Dermis blood vessel endothelial cell (primary cell): ENCODE measurements at regions not wholly inside any gene's neighbourhood (a gene's known extent, or its start where the extent isn't known, plus 50 kb on each side); places are given as distances from the start of the nearest gene placed in this dataset.
"Not testable (repeated sequence)": the region's sequence is repeated elsewhere in the genome, so short reads cannot be mapped to it uniquely, and the experiment has no call there.

ENCODE experiments used
- DNase-seq: peaks from one replicate; pipeline ENCODE4 v3.0.0; 2010

DNA sequence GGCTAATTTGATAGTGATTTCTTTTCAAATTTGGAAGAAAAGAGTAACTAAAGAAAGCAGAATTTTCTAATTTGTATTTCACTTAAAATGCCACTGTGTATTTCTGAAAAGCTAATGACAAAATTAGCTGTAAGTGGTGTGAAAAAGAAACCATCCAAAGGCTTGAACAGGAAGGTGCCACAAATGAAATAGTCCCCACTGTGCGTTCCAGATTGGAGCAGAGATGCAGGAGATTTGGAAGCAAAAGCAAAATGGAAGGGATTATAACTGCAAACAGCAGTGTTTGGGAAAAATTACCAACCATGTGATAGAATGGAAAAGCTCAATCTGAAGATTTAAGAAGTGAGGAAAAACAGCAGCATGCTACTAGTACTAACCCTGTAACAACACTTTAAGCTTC lies 498.7 kb downstream of the SUCLG1 start:
- DNase-seq: no peak

- no peak for DNase-seq
Measured at GRCh38 chr2:83959266-83959665, 499.8 kb downstream of the SUCLG1 start.

DNA sequence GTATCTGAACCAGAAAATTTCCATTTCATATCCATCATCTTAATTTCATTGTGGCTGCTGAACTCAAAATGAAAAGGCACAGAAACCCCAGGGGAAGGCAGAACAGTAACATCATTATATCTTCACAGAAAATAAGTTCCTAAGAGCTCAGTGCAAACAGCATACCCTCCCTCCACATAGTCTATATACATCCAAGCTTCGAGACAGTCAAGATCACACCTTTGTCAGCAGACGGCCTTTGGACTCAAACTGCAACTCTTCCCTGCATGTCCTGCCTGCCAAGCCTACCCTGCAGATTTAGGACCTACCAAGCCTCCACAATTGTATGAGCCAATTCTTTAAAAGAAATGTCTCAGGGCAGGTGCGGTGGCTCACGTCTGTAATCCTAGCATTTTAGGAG lies 502.1 kb downstream of the SUCLG1 start:
- no peak for DNase-seq

GRCh38 chr2:83953697-83954096 lies 505.4 kb downstream of the SUCLG1 start:
- no peak for DNase-seq

- no peak for DNase-seq
Measured at GRCh38 chr2:83951378-83951947, 507.6 kb downstream of the SUCLG1 start.

DNA sequence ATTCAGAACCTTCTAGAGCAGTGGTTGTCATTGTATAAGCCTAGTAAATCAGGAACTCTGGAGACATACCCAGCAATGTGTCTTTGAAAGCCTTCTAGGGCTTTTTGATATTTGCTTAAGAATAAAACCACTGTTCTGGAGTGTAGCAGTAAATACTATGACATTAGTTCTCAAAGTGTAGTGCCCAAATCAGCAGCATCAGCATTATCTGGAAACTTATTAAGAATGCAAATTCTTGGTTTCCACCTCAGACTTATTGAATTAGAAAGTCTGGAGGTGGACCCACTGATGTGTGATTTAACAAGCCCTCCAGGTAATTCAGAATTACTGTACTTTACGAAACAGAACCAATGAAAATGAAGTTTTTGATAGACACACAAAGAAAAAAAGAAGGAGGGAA lies 509.7 kb downstream of the SUCLG1 start:
- no peak for DNase-seq

DNA sequence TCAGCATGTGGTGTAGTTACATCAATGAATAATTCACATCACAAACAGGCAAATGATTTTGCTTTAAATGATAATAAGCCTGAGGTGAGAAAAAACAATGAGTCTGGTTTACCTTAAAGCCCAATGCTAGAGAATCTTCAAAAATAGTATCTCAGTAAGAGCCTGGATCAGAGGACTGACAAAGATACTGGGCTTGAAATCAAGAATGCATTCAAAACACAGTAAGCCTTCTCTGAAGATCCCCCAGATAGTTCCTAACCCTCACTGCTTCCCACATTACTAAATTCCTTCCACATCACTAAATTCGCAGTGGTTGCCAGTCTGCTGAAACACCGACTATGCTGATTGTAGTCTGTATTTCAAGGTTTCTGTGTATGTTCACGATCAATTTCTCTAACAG lies 514.9 kb downstream of the SUCLG1 start:
- DNase-seq: no peak

DNA sequence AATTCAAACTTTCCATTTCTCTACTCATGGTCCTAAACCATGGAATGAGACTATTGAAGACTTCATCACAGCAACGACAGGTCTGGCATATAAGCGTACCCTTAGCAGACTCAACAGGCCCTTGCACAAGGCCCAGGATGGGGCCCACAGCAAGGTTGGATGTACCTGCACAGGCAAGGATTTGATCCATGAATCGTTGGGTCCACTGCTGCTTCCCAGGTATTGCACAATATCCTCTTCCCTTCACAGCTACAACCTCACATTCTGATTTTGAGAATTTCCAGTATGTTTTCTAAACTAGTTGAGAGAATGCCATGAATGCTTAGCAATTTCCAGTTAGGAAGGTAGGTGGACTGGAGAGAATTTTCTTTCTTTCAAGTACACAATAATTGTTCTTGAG lies 515.8 kb downstream of the SUCLG1 start:
- DNase-seq: no peak

GRCh38 chr2:83941886-83942285 lies 517.2 kb downstream of the SUCLG1 start:
- no peak for DNase-seq

DNA sequence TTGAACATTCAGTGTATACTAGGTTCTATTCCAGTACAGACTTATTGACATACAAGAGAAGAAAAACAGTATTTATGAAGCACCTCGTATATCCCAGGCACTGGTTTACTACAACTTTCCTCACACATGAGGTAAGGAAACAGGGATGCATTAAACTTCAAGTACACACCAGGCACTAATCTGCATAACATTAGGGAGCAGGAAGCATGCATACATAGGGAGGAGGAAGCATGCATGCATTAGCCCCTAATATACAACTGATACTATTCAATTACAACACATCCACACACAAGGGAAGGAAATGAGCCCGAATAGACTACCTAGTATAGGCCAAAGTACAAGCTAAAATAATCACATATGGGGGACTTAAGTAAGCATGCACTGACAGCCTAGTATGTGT lies 525.3 kb downstream of the SUCLG1 start:
- DNase-seq: no peak

DNA sequence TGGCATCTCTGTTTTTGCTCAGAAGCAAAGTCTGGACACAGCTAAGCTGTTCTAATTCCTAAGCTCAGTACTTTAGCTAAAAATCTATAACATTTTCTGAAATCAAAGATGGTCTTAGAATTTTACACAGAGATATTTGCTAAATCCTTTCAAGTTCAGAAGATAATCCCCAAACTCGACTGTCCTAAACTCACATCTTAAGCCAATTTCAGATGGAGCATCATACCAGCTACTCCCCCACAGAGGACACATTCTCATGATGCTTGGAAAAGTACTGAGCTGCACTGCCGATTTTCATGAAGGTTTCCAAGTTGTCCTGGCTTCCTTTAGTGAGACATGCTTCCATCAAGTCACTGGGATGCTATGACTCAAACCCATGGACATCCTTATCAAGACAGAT lies 535.5 kb downstream of the SUCLG1 start:
- DNase-seq: no peak

DNA sequence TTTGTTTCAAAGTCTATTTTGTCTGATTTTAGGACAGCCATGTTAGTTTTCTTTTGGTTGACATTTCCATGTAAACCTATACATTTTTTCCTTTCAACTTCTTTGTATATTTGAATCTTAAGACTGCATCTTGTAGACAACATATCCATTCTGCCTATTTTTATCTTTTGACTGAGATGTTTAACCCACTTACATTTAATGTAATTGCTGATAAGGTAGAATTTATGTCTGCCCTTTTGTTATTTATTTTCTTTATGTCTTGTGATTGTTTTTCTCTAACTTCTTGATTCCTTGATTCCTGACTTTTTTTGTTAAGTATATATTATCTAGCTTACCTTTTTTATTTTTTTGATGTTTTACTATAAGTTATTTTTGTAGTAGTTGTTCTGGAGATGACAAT lies 542.5 kb downstream of the SUCLG1 start:
- no peak for DNase-seq

GRCh38 chr2:83915381-83915780 lies 543.7 kb downstream of the SUCLG1 start:
- no peak for DNase-seq

DNA sequence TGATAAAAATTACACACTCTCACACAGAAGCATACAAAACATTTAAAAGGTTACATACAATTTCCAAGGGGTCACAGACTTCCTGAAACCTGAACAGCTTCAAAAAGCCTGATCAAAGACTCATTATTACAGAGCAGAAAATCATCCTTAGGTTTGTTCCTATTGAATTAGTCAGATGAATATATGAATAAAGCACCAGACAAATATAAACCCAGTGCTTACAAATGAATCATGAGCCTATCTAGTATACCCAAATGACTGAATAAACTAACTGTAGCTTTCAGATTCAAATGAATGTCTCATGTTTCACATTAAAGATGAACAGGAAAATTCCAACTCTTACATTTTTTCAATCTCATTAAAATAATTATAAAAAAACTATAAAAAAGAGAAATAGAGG lies 550.3 kb downstream of the SUCLG1 start:
- DNase-seq: no peak

DNA sequence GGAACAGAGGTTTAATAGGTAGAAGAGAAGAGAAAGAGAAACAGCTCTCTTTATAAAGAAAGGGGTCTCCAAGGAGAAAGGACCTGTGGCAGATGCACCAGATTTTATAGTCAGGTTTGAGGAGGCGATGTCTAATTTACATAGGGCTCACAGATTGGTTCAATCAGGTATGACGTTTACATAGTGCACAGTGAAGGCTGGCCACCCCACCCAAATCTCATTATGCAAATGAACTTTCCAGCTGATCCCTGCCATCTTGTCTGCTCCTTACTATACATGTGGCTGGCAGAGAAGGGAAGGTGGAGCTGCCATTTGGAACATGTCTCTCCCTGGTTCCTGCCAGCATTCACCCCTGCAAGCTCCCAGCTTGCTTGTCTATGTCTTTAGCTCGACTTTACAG lies 557.8 kb downstream of the SUCLG1 start:
- no peak for DNase-seq

DNA sequence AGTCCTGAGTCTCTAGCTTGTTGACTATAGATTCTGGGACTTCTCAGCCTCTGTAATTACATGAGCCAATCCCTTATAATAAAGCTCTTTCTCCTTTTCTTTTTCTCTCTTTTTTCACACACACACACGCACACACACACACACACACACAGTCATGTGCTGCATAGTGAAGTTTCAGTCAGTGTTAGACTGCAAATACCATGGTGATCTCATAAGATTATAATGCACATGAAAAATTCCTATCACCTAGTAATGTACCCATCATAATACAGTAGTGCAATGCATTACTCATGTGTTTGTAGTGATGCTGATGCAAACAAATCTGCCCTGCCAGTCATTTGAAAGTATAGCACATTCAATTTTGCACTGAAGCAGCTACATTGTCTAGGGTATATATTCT lies 558.2 kb downstream of the SUCLG1 start:
- DNase-seq: no peak

DNA sequence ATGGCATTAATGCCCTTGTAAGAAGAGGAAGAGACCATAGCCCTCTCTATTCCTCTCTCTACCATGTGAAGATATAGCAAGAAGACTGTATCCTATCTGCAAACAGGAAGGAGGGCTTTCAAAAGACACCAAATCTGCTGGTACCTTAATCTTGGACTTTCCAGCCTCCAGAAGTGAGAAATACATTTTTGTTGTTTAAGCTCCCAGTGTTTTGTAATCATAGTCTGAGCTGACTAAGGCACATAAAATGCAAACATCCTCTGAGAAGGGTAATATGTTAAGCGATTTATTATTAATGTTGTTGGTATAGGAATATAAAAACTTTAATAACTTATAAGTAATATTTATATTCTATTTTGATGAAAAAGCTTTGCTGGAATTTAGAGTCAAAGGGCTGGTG lies 559.8 kb downstream of the SUCLG1 start:
- no peak for DNase-seq

GRCh38 chr2:83894976-83895375 lies 564.1 kb downstream of the SUCLG1 start:
- DNase-seq: no peak

DNA sequence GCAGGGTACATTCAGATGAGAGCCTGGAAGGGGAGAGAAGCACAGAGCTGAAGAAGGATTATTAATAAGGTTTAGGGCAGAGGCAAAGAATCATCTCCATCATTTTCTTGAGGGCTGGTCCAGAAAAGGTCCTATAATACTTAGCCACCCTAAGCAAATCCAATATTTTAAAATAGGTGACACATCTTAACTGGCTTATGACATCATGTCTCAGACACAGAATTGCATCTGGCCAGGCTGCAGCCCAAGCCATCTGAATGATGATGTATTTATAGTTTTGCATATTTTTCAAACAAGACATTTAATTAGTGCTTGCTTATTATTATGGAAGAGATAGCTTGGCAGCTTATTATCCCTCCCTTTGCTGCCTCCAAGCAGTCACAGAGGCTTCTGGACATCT lies 571.3 kb downstream of the SUCLG1 start:
- DNase-seq: no peak

DNA sequence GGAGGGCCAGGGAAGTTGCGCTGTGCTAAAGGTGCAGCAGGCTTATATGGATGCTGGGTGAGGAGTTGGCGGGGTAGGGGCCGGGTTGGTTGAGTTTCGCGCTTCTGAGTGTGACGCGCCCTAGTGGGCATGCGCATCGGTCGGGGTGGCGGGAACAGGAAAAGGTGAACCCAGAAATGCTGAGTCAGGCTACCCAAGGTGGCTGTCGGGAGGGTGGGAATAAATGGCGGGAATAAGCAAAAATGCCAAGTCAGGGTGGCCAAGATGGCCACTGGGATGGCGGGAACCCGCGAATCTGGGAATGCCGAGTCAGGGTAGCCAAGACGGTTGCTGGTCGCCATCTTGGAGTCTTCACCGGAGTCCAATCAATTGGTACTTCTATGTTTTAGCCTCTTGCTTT lies 580.0 kb downstream of the SUCLG1 start:
- DNase-seq: no peak

DNA sequence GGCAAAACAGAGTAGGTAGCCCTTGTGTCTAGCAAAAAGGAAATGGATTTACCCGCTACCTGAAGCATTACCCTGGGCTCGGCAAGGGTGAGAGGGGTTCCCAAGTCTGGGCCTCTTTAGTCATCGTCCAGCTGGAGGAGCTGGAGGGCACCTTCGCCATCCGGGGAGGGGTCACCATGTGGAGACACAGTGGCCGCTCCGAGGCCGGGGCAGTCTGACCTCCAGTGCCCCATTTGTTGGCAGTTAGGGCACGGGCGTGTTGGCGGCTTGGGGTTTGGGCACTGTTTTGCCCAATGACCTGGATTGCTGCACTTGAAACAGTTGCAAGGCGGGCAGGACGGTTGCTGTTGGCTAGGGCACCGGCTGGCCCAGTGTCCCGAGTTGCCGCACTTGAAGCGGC lies 581.8 kb downstream of the SUCLG1 start:
- not testable (repeated sequence) for DNase-seq

DNA sequence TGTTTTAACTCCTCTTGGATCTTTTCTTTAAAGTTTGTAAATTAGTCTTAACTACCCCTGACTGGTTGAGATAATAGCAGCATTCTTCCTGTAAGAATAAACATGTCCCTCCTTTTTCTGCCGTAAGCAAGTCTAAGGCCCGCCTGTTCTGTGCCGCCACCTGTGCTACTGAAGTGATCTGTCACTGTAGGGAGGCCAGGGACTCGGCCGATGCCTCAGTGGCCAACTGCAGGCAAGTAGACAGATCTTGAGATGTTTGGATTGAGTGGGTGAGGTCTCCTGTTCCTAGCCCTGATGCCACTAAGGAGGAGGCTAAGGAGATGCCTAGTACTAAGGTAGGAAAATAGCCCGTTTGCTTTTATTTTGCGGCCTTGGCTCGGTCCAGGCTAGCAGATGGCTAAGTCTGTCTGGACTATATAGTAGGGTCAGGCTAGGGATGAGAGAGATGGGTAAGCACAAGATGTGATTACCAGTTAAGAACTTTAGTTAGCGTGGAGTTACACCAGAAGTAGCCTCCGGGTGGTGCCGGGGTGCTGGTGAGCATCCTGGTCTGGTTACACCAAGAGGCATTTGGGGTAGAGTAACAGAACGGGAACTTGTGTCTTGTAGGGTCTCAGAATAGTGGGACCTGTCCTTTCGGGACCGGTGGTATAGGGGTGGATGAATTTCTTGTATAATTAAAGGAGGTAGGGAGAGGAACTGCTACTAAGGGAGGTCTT lies 584.2 kb downstream of the SUCLG1 start:
- no peak for DNase-seq

DNA sequence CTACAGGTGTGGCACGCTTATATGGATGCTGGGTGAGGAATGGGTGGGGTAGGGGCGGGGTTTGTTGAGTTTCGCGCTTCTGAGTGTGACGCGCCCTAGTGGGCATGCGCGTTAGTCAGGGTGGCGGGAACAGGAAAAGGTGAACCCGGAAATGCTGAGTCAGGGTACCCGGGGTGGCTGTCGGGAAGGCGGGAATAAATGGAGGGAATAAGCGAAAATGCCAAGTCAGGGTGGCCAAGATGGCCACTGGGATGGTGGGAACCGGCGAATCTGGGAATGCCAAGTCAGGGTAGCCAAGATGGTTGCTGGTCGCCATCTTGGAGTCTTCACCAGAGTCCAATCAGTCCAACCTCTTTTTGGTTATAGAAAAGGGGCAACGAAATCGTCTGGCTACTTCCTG lies 585.0 kb downstream of the SUCLG1 start:
- no peak for DNase-seq

- no peak for DNase-seq
Measured at GRCh38 chr2:83873110-83873509, 586.0 kb downstream of the SUCLG1 start.

GRCh38 chr2:83866211-83866610 lies 592.9 kb downstream of the SUCLG1 start:
- DNase-seq: no peak
